ENCODE measurements at regions not wholly inside any gene's neighbourhood (a gene's known extent, or its start where the extent isn't known, plus 50 kb on each side); places are given as distances from the start of the nearest gene placed in this dataset.

DNA sequence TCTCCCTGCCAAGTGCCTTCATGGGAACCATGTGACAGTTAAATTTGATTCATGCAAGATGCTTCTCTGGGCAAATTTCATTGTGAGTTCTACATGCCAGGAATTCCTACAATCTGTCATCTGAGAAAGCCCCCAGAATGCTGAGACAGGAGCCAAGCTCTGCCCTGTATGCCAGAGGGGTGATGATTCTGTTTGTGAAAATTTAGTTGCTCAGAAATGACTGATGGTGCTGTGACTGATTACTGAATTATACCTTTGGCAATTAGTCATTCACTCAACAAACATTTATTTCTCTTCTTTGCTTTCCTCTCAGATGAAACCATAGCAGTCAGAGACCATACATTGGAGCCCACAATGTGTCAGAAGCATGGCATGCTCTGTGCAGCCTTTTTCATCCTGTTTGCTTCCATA lies 69.0 kb upstream of the ZBED5 start:
- DNase-seq (ENCODE audit: low spot score), result no peak

- peak; percentile 82 for DNase-seq (ENCODE audit: low spot score)
Observed at GRCh38 chr11:10925149-10925926, 67.5 kb upstream of the ZBED5 start.

- no peak for DNase-seq (ENCODE audit: low spot score)
Observed at GRCh38 chr11:10923882-10924281, 66.0 kb upstream of the ZBED5 start.

DNA sequence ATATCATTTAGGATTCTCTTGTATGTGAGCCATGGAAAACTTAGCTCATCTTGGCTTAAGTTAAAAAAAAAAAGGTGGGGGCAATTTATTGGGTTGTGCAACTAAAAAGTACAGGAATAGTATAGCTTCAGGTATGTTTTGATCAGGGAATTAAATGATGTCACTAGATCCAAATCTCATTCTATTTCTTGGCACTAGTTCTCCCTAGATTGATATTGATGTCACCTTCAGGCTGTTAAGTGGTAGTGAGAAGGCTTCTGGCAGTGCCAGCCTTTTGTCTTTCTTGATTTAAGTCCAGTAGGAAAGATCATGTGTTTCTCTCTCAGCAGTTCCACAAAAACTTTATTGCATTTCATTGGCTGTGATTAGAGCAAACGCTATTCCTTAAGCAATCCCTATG lies 65.0 kb upstream of the ZBED5 start:
- DNase-seq (ENCODE audit: low spot score), result no peak

DNA sequence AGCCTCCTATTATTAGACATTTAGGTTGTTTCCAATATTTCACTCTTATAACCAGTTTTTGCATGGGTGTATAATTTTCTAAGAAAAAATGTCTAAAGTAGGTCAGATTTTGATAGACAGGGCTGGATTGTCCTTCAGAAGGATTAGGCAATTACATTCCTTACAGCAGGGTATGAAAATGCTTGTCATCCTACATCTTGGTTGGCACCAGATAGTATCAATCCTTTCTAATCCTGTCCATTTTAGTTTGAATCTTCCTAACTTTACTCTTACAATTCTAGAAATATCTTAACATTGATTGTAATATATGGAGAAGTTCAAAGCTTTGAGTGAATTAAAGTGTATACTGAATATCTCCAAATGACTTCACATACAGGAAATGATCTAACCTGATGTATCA lies 63.0 kb upstream of the ZBED5 start:
- no peak for DNase-seq (ENCODE audit: low spot score)

- DNase-seq (ENCODE audit: low spot score), result no peak
Observed at GRCh38 chr11:10920205-10920604, 62.4 kb upstream of the ZBED5 start.

DNA sequence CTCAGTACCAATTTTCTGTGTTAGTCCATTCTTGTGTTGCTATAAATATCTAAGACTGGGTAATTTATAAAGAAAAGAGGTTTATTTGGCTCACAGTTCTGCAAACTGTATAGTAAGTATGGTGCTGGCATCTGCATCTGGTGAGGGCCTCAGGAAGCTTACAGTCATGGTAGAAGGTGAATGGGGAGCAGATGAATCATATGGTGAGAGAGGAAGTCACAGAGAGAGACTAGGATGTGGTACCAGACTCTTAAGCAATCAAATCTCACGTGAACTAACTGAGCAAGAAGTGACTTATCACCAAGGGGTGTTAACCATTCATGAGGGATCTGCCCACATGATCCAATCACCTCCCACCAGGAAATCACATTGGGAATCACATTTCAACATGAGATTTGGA lies 60.8 kb upstream of the ZBED5 start:
- DNase-seq (ENCODE audit: low spot score), result no peak

DNA sequence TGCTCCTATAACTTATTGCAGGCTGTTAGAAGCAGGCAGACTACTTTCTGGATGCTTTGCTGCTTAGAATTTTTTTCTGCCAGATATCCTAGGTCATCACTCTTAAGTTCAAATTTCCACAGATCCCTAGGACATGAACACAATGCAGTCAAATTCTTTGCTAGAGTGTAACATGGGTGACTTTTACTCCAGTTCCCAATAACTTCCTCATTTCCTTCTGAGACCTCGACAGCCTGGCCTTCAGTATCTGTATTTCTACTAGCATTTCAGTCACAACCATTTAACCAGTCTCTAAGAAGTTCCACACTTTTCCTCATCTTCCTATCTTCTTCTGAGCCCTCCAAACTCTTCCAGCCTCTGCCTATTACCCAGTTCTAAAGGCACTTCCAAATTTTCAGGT lies 60.4 kb upstream of the ZBED5 start:
- no peak for DNase-seq (ENCODE audit: low spot score)

- DNase-seq (ENCODE audit: low spot score), result no peak
Observed at GRCh38 chr11:10917802-10918201, 59.9 kb upstream of the ZBED5 start.

- DNase-seq (ENCODE audit: low spot score), result no peak
Observed at GRCh38 chr11:10916665-10917064, 58.8 kb upstream of the ZBED5 start.

DNA sequence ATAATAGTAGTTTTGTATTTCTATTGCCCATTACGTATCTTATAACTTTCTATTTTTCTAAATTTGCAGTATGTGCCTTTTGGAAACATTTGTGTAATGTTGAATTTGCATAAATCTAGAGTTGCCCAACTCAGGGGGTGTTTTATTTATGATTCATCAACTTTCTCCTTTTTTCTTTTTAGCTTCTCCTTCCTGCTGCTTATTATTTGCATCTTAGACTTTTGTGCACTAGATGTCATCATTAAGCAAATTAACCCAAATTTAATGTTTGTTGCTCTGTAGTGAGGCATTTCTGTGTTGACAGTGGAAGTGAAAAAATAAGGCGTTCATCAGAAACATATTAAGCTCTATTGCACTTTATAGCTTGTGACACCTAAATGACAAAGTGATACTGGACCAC lies 56.2 kb upstream of the ZBED5 start:
- no peak for DNase-seq (ENCODE audit: low spot score)

GRCh38 chr11:10913075-10913474 lies 55.2 kb upstream of the ZBED5 start:
- no peak for DNase-seq (ENCODE audit: low spot score)

DNA sequence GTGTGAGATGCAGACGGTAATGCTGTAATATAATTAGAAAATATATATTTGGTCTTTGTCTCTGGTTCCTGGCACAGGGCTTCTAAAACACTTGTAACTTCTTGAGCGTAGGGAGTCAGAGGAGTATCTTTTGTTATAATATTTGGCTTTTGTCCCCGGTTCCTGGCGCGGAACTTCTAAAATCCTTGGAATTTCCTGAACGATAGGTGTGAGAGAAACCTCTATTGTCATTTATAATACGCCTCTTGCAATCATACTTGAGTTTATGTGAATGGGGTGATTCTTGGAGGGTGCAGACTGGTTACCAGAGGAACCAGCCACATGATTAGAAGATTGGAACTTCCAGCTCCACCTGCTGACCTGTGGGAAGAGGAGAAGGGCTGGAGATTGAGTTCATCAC lies 54.1 kb upstream of the ZBED5 start:
- no peak for DNase-seq (ENCODE audit: low spot score)

DNA sequence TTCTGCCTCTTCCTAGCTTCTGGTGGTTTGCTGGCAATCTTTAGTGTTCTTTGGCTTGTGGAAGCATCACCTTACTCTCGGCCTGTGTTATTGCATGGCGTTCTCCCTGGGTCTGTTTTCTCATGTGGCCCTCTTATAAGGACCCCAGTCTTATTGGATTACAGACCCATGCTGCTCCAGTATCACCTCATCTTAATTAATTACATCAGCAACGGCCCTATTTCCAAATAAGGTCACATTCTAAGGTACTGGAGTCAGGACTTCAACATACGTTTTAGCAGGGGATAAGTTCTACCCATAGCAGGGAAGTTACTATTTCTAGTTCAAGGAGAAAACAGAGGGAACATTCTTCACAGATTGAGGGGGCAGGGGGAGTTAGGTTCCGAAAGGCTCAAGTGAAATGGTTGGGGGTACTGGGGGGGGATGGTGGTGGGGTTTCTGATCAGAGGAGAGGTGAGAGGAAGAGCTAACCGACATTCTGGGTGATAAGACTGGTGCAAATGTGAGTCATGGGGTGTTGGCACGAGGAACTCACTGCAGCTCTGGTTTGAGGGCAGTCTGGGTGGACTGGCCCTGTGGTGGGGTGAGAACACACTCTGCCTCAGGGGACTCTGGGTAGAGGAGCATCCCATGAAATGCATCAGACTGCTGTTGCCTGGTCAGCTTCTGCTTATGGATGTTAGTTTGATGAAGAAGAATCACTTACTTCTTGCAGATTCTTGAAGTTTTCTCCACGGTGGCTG lies 51.5 kb upstream of the ZBED5 start:
- no peak for DNase-seq (ENCODE audit: low spot score)

GRCh38 chr11:10908215-10908951 lies 50.5 kb upstream of the ZBED5 start:
- no peak for DNase-seq (ENCODE audit: low spot score)

Measured in D341Med (cell line).